ENCODE measurements at regions not wholly inside any gene's neighbourhood (a gene's known extent, or its start where the extent isn't known, plus 50 kb on each side); places are given as distances from the start of the nearest gene placed in this dataset.
"Not testable (repeated sequence)": the region's sequence is repeated elsewhere in the genome, so short reads cannot be mapped to it uniquely, and the experiment has no call there.

DNA sequence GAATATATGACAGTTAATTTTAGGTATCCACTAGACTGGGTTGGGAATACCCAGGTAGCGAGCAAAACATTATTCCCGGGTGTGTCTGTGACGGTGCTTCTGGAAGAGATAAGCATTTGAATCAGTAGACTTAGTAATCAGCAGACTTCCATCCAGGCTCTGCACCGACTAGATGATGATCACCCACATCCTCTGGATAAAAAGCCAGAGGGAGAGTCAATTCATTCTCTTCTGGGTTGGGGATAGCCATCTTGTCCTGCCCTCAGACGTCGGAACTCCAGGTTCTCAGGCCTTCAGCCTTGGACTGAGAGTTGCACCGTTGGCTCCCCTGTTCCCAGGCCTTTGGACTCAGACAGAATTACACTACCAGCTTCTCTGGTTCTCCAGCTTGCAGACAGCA is 168.0 kb downstream of the PHLDA1 start:
- no peak for DNase-seq

GRCh38 chr12:75862692-75863471 is 168.7 kb downstream of the PHLDA1 start:
- DNase-seq = no peak

- no peak for DNase-seq
Observed at GRCh38 chr12:75859868-75860267, 171.7 kb downstream of the PHLDA1 start.

DNA sequence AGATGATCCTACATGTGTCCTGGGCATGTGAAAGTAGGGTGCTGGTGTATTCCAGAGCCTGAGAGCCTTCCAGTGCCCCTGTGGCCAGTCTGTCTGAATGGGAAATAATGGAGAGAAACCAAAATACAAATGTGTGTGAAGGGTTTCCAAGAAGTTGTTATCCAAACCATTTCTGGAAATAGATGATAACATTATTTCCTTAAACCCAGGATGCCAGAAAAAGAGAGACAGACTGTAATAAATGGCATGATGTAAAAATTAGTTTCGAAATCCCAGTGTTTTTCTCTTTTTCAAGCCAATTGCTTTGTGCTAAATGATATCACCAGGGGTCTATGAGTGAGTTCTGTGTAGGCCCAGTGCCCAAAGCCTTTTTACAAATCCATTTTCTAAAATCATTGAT is 175.3 kb downstream of the PHLDA1 start:
- no peak for DNase-seq

DNA sequence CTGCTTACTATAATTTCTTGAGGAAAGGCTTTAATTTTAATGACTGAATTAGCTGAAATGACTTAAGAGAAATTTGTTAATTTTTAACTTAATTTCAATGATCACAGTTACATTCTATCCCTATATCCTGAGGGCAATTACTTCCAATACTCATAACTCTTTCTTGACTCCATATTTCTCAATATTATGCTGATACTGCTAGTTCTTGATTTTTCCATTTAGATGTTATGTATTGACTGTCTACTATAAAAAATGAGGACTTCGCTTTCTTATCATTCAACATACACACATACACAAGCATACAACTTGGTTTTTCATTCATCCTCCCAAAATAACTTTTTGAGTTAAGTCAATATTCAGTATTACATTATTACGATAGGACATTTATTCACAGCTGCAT is 176.2 kb downstream of the PHLDA1 start:
- DNase-seq = no peak

GRCh38 chr12:75854681-75855309 is 176.8 kb downstream of the PHLDA1 start:
- DNase-seq = no peak

DNA sequence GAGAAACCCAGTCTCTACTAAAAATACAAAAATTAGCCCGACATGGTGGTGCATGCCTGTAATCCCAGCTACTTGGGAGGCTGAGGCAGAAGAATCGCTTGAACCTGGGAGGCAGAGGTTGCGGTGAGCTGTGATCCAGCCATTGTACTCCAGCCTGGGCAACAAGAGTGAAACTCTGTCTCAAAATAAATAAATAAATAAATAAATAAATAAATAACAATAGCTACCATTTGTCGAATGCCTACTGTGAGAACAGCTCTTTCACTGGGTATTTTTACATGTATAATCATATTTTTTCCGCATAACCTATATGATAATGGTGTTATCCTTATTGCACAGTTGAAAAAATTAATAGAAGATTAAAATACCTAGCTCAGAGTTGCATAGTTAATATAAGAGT is 177.4 kb downstream of the PHLDA1 start:
- not testable (repeated sequence) for DNase-seq

DNA sequence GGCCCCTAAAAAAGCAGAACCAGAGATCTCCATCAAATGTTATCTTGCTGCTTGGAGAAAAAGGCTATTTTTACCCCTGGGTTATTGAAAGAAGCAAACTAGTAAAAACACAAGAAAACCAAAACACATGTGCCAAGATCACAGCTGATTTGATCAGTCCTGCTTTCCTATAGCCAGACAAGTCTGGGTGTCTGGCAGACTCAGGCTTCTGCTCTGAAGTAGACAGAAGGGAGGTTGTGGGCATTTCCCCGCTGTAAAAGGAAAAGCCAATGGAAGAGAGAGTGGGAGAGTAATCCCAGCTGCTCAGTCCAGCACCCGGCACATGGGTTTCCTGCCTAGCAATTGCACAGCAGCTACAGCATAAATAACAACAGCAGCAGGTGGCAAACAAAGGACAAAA is 177.9 kb downstream of the PHLDA1 start:
- DNase-seq = no peak

DNA sequence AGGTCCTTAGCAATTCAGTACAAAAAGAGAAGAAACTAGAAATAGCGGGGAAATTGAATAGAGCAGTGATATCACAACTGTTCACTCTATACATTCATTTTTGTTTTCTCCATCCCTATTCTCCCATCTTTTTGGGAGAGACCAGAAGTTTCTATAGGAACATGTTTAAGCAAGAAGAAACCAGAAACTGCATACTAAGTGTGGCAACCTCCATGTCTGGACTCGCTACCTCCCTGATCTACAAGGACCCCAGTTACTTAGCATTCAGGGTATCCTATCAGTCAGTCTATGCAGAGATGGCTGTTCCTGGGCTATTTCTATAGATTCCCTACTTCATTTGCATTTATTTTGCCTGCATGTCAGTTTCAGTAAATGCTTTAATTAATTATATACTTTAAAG is 178.6 kb downstream of the PHLDA1 start:
- no peak for DNase-seq

DNA sequence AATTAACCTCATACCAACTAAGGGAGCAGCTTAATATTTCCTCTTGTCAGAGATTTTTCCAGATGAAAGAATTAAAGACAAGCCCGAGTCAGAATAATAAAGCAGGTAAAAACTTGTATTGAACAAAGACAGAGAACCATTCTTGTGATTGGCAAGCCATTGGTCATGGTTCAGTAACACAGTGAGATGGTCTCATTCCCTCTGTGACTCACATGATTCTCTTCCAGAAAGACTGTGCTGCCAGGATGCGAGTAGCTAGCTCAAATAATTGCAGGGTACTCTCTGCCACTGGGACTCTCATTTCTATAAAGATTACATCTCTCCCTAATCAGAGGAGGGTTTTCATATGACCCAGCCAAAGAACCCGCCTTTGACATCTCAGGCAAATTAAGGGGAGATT is 179.4 kb downstream of the PHLDA1 start:
- no peak for DNase-seq

DNA sequence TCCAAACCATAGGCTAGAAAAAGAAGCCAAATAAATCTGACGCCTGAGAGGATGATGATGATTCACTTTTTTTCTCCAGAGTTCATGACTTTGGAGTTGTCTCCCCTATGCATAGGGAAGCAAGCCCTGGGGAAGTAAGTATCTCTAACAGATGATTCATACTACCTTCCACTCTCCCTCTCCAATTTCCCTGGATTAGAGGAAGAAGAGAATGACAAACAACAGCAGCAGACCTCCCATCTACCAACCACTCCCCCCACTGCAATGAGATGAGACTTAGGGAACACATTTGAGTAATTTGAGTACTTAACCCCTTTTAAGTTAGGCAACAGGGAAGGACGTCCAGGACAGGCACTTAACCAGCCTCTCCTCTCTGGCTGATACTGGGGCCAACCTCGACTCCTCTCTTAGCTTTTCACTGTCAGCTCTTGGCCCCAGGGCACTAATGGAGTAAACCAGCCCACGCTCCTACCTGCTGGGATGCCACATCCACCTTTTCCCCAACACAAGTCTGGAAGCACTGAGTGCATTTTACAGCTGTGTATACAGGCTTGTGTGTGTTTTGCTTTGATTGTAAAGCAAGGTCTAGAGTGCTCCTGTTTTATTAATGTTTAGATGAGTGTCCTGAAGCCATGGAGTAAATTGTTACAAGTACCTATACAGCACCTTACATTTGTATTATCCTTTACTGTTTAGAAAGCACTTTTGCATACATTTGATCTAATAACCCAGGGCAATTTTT is 180.7 kb downstream of the PHLDA1 start:
- DNase-seq = no peak

DNA sequence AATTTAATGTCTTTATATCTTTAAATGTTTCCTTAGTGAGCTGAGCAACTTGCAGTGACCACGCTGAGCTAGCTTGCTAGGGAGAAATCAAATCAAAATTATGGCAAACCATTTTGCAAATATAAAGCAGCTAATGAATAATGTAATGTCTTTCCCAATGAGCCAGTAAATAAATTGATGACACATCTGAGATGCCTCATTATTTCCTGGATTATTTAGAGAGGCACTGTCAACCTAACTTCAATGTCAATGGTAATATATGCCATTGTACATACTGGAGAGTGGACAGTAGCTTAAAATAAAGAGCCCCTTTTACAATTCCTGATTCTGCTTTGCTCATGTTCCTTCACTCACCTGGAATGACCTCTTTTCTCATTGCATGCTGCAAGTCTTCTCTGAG is 182.6 kb downstream of the PHLDA1 start:
- no peak for DNase-seq

DNA sequence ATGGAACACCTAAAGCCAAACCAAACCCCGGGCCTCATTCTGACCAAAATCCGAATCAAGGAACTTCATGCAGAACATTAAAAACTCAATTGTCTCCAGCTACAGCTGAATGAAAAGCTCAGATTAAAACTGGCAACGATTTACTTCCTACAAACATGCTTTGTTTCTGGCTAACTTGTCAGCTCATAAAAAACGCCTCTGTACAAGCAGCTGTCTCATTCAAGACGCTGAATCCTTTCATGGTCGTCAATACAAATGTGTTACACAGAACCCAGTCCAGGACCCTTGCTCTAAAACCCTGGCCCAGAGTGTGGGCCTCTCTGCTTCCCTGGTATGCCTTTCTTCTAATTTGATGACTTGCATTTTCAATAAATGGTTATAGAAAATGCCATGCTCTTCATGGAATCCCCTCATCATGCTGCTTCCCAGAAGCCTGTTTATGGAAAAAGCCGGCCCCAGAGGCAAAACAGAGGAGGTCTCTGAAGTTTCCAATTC is 183.1 kb downstream of the PHLDA1 start:
- no peak for DNase-seq

GRCh38 chr12:75846102-75846501 is 185.5 kb downstream of the PHLDA1 start:
- no peak for DNase-seq

DNA sequence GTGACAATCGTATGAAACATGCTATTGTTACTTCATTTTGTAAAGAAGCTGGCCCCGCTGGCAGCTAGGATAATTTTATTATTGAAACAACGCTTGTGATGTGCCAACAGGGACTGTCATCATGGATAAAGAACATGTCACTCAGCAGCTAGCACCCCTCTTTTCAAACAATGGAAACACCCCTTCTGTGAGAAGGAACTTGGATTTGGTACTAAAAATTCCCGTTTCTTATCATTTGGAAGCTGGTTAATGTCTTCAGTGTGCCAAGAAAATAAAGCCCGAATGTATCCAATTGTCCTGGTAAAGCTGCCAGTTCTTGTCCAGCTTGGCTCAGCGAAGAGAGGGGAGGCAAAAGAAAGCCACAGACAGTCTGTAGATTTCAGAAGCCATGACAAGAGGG is 186.6 kb downstream of the PHLDA1 start:
- no peak for DNase-seq

GRCh38 chr12:75844049-75844770 is 187.4 kb downstream of the PHLDA1 start:
- no peak for DNase-seq

DNA sequence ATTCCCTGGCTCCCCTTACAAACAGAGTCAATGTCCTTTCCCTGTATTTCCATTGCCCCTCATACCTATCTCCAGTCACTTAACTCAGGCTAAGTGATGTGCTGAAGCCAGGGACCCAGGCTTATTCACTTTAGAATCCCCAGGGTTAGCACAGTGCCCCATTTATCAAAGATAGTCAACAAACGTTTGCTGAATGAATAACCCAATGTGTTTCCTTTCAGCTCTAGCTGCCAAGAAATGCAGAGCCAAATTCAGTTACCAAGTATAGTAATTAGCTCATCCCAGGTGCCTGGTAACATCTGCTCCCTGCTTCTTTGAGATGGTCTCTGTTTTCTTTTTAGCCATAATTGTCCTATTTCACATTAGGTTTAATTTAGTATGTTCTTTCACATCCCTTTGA is 189.5 kb downstream of the PHLDA1 start:
- no peak for DNase-seq

GRCh38 chr12:75840994-75841355 is 190.6 kb downstream of the PHLDA1 start:
- no peak for DNase-seq

GRCh38 chr12:75838309-75838708 is 193.3 kb downstream of the PHLDA1 start:
- DNase-seq = no peak

DNA sequence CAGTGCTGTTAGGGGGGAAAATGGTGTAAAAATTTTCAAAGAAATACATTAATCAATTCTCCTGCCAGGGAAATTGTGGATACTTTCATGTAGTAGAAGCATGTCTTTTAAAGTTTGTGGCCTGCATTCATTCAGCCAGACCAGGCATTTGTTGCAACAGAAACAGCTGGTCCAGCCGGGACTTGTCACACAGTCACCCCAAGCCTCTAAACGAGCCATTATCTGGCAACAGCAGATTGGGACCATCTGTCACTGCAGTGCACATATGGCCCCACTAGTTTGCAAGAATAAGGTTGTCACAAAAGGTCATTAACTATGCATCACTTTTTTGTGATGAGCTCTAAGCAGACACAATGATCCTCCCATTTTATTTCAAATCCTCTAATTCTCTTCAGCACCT is 193.9 kb downstream of the PHLDA1 start:
- no peak for DNase-seq

DNA sequence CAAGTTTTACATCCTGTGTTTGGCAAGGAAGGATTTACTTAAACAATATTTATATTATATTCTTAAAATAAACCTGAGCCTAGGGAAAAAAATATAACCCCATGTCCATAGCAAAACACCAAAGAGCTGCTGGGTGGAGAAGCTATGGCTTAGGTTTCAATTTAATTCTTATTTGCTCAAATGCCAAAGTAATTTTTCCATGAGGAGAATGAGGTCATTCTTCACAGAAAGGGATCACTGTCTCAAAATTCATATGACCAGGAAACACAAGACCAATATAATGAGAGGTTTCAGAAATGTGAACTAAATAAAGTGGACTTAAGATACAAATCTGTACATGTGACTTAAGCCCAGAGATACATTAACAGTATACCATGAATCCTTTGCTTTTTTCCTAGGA is 195.0 kb downstream of the PHLDA1 start:
- DNase-seq = no peak

DNA sequence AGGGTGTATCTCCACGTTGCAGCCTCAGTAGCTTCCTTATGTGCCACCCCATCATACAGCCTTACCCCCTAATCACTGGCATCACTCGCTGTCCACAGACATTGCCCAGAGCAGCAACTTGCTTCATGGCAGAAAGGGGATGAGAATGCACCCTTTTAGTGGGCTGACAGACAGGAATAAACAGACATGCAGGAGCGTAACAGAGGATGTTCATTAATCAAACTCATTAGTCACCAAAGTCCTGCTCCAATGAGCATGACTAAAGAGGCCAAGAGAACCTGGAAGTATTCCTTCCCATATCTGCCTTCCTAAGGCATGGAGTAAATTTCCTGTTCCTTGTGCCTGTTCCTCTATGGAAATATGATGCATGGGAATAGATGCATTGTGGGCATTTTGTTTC is 197.0 kb downstream of the PHLDA1 start:
- no peak for DNase-seq

GRCh38 chr12:75833268-75833667 is 198.3 kb downstream of the PHLDA1 start:
- DNase-seq = no peak
